GM19467 (cell line): ENCODE measurements at regions not wholly inside any gene's neighbourhood (a gene's known extent, or its start where the extent isn't known, plus 50 kb on each side); places are given as distances from the start of the nearest gene placed in this dataset.

Experiments
- ATAC-seq: cut with Tn5 transposase; IDR thresholded peaks from one replicate; pipeline ENCODE4 v1.9.1; 2021; ENCODE audit warnings: mild to moderate bottlenecking, moderate library complexity; ENCODE audit not compliant: unreplicated experiment

DNA sequence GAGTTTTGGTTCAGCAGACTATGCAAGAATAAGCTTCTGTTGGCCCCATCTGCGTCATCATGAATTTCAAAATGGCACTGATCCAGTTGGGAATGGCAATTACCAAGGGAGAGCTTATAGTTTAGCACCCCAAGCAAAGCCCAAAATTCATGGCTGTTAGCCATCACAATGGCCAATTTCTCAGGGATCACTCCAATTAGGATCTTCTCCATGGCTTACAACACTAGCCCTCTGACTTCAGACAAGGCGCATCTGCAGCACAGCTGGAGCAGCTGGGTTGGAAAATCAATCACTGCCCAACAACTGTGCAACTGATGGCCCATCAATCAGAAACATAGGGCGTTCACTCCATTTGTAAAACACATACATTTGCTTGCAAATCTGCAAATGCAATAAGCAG, 273.6 kb downstream of the SRBD1 start:
- ATAC-seq: no peak

DNA sequence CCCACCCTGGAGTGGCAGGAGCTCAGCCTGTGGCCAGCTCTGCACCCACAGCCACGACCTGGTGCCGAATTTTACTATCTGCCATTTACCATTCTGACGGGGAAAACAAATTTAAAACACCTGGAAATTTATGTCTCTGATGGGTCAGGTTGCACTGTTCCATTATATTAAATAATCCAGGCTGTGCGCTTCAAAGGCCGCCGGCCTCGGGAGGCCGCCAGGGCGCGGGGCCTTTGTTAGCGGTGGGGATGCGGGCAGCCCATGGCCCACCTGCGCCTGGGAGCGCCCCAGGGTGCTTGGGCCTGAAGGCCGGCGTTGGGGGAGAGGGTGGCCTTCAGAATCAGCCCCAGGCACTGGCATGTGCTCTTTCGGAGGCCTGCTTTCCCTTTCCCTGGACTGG, 276.9 kb downstream of the SRBD1 start:
- ATAC-seq: no peak

DNA sequence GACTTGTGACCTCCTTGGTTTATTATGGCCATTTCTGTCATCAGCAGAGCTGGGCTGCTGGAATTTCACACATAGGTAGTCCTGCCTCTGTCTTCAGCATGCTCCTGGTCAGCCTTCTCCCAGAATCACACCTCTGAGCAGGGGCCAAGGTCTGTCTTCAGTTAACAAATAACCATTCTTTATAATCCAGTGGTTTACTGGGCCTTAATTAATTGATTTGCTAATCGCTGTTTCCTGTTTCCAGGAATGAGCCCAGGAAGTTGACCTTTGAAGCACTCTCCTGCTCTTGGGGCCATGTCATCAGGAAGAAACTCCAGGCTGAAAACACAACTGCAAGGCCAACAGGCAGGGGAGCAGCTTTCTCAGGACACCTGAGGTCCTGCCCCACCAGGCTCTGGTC, 278.5 kb downstream of the SRBD1 start:
- no peak for ATAC-seq

DNA sequence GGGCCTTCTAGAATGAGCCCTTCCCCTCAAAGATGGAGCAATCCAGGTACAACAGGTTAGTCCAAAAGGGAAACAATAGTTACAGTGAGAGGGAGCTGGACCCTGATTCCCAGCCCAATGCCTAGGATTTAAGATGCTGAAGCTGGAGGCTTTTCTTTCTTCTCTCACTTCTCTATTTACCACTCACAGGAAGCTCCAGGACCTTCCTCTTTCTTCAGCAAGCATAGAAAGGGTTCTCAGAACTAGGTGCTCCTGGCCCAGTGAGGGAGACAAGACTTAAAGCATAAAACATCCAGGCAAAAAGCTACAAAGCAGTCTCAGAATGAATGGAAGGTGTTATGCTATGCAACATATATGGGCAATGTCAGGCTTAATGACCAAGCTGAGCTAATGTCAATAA, 279.0 kb downstream of the SRBD1 start:
- no peak for ATAC-seq

DNA sequence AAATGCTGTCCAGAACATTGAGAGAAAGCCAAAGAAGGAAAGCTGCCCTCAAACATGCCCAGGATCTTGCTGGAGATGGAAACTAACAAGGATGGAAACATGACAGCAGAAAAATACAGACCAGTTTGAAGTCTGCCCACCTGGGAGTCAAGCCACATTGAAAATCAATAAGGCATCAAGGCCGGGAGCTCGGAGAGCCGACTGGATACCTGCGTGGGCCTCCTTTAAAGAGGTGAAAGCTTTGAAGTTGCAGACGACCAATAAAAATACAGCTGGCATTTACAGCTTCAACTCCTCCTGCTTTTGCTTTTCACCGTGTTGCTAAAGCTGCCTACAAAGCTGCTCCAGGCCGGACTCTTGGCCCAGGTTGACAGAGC, 279.7 kb downstream of the SRBD1 start:
- ATAC-seq: no peak

DNA sequence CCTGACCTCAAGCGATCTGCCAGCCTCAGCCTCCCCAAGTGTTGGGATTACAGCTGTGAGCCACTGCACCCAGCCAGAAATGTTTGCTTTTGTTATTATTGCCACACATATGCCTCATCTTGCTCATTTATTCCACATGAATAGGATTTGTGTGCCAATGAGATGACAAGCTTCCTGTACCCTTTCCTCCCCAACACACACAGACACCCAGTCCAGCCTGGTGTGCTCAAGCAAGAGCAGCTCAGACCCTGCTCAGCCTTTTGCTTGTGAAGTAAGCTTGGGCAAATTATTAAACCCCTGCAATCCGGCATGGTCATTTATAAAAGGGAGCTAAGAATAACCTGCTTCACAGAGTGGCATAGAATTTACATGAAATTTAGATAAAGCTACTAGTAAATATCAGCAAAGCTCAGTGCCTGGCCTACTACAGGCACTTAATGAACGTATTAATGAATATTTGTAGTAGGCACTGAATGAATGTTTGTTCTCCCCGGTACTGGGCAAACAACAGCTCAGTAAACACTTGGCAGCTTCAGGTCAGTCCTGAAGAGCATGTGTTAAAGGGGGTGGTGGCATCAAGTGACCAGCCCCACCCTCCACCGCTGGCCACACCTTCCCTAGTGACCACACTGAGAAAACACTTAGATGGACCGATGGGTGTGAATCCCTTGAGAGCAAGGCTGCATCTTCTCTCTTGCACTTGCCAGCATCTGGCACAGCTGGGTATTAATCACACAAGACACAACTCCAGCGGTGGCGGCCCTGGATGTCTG, 280.2 kb downstream of the SRBD1 start:
- no peak for ATAC-seq

DNA sequence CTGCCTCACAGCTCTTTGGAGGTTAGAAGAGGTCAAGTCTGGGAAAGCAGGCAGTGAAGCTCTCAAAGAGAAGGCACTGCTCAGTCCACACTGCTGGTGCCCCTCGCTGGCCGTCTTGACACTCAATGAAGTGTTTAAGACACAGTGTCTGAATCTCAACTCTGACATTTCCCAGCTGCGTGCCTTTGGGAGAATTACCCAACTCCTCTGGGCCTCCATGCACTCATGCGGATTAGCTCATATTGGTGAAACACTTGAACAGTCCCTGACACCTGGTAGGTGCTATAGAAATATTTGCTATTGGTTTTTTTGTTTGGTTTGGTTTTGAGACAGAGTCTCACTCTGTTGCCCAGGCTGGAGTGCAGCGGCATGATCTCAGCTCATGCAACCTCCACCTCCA, 281.0 kb downstream of the SRBD1 start:
- no peak for ATAC-seq

DNA sequence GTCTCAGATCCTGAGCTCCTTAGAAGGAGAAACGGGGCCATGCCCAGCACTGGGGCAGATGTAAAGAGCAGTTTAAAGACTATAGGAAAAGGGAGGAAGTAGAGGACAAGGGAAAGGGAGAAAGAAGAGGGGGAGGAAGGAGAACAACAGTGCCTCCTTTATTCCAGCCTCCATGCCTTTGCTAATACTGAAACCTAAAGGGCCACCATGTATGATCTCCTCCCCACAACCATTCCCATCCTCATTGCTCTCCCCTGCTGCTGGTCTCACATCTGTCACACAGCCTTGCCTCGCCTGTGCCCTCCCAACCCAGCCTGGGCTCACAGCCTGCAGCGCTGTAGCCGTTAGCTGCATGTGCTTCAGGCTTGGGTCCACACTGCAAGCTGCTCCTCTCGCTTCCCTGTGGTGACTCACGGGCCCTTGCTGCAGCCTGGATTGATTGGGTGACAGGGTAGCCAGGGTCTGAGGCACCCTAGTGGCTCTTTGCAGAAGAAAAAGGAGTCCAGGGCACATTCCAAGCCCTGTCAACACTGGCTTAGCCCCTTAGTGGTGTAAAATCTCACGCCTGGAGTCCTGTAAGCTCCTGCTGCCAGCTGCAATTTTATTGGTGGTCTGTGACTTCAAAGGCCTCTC, 281.9 kb downstream of the SRBD1 start:
- no peak for ATAC-seq

DNA sequence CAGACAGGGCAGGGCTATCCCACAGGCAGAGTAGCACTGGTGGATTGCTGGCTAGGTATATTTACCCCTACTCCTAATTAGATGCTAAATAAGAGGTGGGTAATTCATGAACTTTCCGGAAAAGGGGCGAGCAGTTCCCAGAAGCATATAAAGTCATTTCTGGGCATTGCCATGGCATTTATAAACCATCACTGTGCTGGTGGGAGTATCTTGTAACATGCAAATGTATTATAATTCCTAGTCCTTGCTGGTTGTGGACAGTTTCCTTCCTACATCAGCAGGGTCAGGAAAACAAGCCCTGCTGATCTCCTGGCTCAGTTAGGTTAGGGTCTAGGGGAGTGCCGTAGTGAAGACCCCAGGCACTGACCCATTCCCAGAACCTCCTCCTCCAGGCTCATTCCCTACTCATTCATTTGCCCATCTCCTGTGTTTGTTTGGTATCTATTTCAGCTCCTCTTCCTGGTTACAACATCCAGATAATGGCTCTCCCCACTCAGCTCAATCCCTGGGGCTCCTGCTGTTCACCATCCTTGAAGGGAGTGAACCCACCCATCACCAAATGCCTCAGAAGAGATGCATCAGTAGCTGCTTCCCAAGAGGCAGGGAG, 282.7 kb downstream of the SRBD1 start:
- ATAC-seq: no peak

DNA sequence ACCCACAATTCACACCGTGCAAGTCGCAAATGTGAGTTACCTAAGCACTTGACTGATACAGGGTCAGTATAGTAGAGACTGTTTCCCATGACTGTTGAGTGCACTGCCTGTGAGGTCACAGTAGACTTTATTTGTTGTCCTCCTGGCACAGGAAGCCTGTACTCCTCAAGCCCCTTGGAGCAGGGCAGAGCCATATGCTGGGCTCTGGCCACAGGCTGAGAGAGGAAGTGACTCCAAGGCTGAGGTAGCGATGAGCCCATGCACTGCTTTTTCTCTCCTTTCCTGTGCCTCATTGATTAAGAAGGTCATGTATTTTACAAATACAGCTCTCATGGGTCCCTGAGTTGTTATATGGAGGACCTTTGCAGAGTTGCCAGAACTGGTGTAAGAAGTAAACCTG, 287.7 kb downstream of the SRBD1 start:
- no peak for ATAC-seq

DNA sequence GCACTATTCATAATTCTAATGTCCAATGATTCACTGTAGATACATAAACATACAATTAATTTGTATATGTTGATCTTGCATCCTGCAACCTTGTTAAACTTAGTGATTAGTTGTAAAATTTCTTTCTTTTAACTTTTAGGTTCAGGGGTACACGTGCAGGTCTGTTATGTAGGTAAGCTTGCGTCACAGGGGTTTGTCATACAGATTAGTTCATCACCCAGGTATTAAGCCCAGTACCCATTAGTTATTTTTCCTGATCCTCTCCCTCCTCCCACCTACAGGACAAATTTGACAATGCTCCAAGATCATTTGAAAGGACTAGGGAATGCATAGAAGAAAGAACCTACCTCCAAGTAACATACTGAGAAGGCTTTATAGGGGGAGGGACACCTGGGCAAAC, 290.1 kb downstream of the SRBD1 start:
- no peak for ATAC-seq

DNA sequence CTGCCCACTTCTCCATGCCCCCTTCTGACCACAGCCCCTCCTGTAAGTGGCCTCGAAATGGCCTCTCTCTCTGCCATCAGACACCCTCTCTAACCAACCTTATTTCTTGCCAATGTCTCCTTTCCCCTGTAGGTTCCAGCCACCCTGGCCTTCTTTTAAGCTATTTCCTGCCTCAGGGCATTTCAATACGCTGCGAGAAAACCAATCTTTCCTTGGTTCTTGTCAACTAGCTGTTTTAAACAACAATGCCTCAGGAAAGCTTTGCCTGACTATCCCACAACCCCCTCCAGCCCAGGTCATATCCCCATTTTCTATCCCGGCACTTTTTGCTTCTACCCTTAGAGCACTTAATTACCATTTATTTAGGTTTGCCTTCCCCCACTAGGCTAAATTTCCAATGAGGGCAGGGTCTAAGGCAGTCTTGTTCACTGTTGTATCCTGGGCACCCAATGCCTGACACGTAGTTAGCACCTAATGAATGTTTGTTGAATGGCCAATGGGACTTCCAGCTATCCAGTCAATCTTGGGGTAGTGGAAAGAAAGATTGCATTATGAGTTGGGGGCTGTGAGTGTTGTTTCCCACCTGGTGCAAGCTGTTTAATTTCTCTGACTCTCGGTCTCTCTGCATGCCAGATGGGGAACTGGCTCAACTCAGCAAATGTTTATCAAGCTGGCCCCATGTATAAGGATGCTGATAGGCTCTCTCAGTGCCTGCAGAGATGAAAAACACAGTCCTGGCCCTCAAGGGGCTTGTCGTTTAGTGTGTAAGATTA, 291.2 kb downstream of the SRBD1 start:
- no peak for ATAC-seq

DNA sequence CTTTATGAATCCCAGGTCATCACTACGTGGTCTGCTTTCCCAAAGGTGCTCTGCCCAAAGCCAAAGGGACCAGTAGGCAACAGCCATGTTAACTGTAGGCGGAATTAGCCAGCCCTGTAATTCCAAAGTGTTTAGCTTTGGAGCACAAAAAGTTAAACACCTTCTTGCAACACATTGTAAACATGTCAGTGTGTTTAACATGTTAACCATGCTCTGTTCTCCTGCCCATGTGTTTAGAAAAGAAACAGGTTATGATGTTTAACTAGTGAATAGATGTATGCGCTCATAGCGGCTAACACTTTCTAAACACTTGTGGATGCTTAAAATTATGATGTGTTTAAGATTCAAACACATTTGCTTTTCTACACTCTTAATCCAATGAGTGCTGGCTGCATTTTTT, 292.4 kb downstream of the SRBD1 start:
- ATAC-seq: no peak

DNA sequence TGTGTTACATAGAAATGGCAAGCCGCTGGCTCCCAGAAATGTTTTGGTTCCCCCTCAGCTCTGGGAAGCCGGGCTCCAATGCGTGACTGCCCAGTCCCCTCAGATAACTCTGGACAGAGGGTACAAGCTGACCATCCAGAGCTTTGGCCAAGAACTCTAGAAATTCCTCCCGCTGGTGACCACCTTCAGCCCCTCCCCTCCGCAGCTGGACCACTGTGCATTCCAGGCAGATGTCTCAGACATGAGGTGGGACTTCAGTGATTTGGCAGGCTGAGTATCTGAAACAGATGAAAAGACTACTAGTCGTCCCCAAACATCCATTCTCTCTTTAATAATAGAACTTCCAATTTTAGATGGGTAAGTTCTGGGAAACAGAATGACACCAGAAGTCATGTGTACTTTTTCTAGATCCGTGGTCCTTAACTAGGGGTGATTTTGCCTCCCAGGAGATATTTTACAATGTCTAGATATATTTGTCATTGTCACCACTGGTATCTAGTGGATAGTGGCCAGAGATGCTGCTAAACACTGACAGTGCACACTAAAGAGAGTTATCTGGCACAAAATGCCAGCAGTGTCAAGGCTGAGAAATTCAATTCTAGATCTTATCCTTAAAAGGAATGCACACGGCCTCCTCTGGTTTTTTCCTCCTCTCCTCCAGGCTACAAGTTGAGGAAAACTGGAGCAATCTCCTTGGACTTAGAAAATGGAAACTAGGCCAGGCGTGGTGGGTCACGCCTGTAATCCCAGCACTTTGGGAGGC, 294.3 kb downstream of the SRBD1 start:
- ATAC-seq: no peak

DNA sequence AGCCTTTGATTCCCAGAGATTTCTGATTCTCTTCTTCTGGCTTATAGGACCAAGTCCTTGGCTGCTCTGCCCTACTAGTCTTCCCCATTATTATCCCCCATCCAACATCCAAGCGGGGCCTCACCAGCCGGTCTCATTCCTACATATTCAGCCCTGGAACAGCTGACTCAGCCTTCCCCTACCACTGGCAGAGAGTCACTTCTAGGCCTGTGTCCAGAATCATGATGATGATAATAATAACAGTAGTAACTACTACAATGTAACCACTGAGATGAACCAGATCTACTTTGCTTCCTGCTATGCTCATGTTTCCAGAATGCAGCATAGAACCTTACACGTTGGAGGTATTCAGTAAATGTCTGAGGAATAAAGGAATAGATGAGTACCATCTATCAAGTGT, 295.2 kb downstream of the SRBD1 start:
- ATAC-seq: no peak

DNA sequence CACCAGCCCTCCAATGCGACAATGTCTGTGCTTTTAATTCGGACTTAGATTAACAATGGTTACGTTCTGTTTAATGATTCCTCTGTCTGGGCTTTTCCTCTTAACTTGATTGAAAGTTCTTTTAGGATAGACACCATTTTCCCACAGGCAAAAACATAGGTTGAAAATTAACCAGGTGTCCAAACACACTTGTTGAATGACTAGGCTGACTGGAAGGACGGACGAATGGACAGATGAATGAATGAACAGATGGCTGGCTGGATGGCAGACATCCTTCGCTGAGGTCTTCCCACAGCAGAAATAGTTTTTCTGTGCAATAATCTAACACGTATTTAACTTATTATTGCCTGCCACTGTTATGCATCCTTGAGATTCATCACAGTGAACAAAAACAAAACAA, 298.8 kb downstream of the SRBD1 start:
- ATAC-seq: no peak

DNA sequence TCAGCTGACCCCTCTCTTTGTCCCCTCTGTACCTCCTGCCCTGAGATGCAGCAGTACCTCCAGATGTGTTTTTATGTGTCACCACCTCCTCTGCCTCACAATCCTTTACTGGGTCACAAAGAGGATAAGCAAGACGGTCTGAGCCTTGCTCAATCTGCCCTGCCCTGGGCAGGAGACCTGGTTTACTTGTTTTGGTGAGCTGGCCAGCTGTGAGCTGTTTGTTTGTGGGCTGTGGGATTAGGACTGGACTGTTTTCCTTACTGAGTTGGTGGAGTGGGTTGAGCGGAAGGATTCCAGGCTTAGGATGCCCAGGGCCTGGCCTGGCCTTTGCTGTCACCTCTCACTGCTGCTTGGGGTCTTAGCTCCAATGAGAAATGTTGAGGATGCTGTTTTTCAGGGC, 299.5 kb downstream of the SRBD1 start:
- no peak for ATAC-seq

DNA sequence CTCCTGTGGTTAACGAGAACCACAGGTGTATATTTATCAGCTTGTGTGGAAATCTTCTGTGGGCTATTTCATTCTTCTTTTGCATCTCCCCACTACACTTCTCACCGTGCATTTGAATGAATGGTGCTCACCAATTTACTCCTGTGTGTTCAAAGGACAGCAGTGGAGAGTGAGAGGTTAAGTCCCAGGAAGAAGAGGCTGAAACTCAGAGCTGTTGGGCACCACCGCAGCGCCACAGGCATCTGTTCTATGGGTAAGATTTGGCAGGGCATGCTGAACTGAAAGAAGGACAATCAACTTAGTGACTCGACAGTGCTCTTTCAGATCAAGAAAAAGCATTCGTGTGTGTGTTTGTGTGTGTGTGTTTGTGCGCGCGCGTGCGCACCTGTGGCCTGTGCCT, 297.9 kb upstream of the SIX2 start:
- no peak for ATAC-seq

DNA sequence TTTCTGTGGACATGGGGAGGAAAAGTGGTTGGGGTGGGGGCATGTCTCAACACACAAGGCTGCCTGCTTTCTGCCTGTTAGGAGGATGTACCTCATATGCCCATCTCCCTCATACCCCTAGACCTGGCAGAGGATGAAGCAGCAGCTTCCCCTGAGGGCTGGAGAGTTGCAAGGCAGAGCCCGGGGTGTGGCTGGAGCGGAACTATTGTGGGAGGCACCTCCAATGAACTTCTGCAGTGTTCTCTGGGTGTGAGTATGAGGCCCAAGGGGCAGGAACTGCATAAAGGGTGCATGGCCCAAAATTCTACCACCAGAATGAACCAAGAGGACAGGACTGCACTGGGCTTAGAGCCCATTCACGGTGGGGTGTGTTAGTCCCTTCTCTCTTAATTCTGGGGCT, 296.3 kb upstream of the SIX2 start:
- ATAC-seq: no peak

DNA sequence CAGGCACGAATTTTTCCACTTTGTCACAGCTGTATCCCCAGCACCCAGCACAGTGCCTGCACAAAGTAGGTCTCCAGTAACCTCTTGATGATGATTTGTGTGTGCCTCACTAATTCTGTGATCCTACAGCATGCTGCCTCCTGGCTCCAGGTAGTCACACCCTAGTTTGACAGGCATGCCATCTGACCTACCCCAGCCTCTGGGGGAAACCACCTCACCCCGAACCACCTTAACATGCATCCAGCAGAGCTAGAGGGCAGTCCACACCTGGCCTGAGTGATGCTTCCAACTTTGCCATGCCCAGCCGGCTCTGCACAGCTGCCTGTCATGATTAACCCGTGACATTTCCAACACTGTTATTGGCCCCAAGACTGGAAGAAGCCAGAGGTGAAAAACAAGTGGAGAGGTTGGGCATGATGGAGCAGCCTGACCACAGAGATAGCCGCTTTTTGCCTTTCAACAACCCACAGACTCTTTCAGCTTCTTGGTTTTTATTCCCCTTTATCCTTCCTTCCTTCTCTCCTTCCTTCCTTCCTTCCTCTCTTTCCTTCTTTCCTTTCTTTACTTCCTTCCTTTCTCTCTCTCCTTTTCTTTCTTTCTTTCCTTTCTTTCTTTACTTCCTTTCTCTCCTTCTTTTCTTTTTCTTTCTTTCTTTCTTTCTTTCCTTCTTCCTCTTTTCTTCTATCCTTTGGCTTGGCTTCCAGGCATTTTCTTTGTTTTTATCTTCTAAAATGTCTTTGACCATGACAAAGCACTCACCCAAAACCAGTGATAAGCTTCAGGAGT, 294.4 kb upstream of the SIX2 start:
- ATAC-seq: no peak
